ENCODE measurements at regions not wholly inside any gene's neighbourhood (a gene's known extent, or its start where the extent isn't known, plus 50 kb on each side); places are given as distances from the start of the nearest gene placed in this dataset.

GRCh38 chr2:238655198-238655860, 192.6 kb upstream of the TWIST2 start:
- DNase-seq (ENCODE audit: low spot score), result peak; percentile 54

- DNase-seq (ENCODE audit: low spot score), result no peak
These were observed 191.7 kb upstream of the TWIST2 start for GRCh38 chr2:238655974-238656722.

- DNase-seq (ENCODE audit: low spot score), result peak; percentile 70
These were observed 190.5 kb upstream of the TWIST2 start for GRCh38 chr2:238657132-238658053.

- DNase-seq (ENCODE audit: low spot score), result no peak
These were observed 189.9 kb upstream of the TWIST2 start for GRCh38 chr2:238658054-238658407.

DNA sequence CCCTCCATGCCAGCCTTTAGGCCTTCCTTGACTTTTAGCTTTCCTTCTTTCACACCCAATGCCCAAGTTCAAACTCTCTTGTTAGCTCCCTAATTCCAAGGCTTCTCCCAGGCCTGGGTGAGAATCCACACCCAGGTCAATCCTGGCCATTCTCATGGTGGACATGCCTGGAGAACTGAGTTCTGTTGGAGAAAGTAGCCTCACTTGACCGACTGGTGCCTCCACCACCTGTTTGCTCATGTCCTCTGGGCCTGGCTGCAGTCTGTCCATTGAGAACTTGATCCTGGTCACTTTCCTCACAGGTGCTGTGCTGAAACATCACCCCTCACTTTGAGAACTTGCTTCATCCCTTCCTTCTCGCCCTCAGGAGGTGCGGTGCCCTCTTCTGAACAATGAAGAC, 189.1 kb upstream of the TWIST2 start:
- no peak for DNase-seq (ENCODE audit: low spot score)

DNA sequence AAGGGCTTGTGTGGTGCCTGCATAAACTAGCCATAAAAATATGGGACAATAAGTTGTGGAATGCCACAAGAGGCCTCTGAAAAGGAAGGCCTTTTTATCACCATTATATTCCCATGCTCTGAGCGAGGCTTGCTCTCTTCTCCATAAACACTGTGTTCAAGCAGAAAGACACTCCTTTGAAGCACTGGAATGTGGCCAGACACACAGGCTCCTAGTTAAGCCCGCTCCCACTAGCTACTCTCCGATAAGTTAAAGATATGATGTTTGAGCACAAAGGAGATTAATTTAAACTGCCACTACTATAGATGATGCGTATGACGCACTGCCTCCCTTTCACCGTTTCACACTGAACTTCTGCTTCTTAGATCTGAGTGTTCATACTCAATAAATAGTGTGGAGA, 188.7 kb upstream of the TWIST2 start:
- no peak for DNase-seq (ENCODE audit: low spot score)

DNA sequence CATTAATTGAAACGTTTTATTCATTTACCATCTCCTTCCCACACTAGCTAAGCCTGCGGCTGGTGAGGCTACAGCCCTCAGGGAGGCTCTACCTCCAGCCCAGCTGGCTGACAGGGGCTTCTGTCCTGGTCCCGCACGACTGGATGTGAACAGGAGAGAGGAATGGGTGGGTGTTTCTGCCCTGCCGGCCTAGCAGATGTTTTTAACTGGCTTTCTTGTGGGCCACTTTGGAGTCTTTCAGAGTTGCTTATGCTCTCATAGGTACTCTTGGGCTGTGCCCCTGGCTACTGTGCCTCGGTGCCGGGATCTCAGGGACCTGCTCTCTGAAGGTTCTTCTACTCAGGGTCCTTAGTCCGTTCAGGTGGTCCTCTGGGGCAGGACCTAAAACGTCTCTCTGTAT, 184.3 kb upstream of the TWIST2 start:
- DNase-seq (ENCODE audit: low spot score), result no peak

DNA sequence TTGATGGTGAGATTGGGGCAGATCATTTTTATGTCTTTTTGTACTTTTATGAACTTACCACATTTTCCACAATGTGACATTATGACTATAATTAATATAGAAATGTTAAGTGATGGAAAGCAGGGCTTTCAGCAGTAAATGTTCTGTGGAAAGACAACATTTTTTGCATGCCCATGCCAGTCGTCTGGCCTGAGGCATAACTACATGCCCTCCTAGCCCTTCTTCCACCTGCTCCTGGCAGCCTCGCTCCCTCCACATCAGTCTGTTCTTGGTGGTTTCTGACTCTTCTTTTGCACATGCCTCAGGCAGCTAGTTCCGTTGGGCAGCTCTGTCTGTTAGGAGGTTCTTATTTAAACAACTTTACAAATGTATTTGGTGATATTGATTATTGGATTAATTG, 182.0 kb upstream of the TWIST2 start:
- no peak for DNase-seq (ENCODE audit: low spot score)

GRCh38 chr2:238666543-238666942, 181.3 kb upstream of the TWIST2 start:
- no peak for DNase-seq (ENCODE audit: low spot score)

DNA sequence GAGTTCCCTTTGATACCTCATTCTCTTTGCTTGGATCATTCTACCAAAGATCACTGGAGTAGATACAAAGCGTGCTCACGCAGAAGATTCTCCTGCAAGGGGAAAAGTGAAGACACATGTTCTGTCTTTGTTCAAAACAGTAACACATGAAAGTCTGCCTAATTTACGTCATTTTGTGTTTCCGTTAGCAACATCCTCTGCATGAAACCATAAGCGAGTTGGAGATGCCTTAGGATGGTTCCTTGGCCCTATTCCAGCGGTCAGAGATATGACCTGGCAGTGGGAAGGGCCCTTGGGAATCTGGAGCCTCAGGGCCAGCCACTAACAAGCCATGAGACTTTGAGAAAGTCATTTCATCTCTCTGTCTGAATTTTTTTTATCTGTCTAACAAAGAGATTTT, 180.9 kb upstream of the TWIST2 start:
- DNase-seq (ENCODE audit: low spot score), result peak; percentile 64

GRCh38 chr2:238667639-238668038, 180.2 kb upstream of the TWIST2 start:
- no peak for DNase-seq (ENCODE audit: low spot score)

- no peak for DNase-seq (ENCODE audit: low spot score)
These were observed 179.5 kb upstream of the TWIST2 start for GRCh38 chr2:238668426-238668825.

GRCh38 chr2:238669046-238669445, 178.8 kb upstream of the TWIST2 start:
- DNase-seq (ENCODE audit: low spot score), result no peak

- DNase-seq (ENCODE audit: low spot score), result no peak
These were observed 178.3 kb upstream of the TWIST2 start for GRCh38 chr2:238669581-238670080.

DNA sequence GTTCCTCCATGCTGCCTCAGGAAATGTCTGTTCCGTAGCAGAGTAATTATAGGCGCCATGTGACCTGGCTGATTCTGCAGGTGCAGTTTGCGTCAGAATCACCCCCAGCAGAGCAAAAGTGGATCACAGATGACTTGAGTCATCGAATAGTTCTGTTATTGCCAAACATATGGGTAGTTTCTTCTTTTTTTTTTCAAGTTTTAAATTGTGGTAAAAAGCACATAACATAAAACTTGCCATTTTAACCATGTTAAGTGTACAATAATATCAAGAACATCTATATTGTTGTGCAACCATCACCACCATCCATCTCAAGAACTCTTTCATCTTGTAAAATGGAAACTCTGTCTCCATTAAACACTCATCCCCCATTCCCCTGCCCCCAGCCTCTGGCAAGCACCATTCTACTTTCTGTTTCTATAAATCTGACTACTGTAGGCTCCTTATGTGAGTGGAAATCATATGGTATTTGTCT, 177.7 kb upstream of the TWIST2 start:
- DNase-seq (ENCODE audit: low spot score), result no peak

GRCh38 chr2:238682536-238682935, 165.3 kb upstream of the TWIST2 start:
- no peak for DNase-seq (ENCODE audit: low spot score)

GRCh38 chr2:238684362-238685326, 163.2 kb upstream of the TWIST2 start:
- DNase-seq (ENCODE audit: low spot score), result peak; percentile 97

DNA sequence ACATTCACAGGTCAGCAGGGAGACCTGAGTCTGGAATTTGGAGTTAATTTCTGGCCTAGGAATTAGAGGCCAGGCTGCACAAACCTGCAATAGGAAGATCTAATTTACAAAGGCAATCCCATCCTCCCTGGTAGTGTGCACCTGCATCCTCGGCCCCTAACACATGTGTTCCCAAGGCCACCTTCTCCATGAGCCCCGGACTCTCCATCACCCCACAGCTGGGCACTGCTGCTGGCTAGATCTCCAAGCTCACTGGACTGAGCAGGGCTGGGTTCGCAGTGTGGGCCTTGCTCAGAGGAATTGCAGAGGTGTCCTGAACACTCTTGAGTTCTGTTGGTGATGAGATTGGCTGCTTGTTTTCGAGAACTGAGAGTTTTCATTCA, 162.6 kb upstream of the TWIST2 start:
- no peak for DNase-seq (ENCODE audit: low spot score)

DNA sequence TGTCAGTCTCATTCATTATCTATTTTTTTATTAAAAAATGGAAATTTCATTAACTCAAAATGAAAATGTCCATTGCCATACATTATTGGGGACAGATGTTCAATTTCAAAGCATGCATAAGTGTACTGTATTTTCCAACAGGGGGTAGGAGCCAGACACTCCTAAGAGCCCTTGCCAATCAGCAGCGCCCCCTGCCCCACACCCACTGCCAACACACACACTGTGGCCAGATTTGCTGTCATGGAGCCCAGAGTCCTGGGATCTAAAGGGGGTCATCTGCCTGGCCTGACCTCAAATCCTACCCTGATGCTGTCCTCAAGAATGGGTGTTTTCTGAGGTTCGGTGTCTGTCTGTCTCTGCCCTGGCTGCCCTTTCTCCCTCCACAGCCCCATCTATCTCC, 162.2 kb upstream of the TWIST2 start:
- no peak for DNase-seq (ENCODE audit: low spot score)

- DNase-seq (ENCODE audit: low spot score), result no peak
These were observed 161.7 kb upstream of the TWIST2 start for GRCh38 chr2:238686223-238686622.

All from AG08395 (cell line).